ENCODE measurements at regions not wholly inside any gene's neighbourhood (a gene's known extent, or its start where the extent isn't known, plus 50 kb on each side); places are given as distances from the start of the nearest gene placed in this dataset.
"Not testable (repeated sequence)": the region's sequence is repeated elsewhere in the genome, so short reads cannot be mapped to it uniquely, and the experiment has no call there.

GRCh38 chrX:41022566-41022965 lies 62.7 kb upstream of the USP9X start:
- Histone ChIP-seq H3K27ac (no peak overlapping the region), H3K4me3 (ENCODE audit: low read depth in 1 of 2, low read length in 1 of 2) (no peak overlapping the region), H3K4me1 (ENCODE audit: control insufficient read depth in 1 of 2, insufficient read depth in 1 of 2, low read depth in 1 of 2, low read length in 1 of 2) (peaks cover 15 to 20% of the 10 kb centered on the region in 2 experiments), H3K36me3 (no peaks in the 10 kb centered on the region), H3K27me3 (no peaks in the 10 kb centered on the region), H3K9me3 (no peaks in the 10 kb centered on the region)
- TF ChIP-seq, protein P1, sequence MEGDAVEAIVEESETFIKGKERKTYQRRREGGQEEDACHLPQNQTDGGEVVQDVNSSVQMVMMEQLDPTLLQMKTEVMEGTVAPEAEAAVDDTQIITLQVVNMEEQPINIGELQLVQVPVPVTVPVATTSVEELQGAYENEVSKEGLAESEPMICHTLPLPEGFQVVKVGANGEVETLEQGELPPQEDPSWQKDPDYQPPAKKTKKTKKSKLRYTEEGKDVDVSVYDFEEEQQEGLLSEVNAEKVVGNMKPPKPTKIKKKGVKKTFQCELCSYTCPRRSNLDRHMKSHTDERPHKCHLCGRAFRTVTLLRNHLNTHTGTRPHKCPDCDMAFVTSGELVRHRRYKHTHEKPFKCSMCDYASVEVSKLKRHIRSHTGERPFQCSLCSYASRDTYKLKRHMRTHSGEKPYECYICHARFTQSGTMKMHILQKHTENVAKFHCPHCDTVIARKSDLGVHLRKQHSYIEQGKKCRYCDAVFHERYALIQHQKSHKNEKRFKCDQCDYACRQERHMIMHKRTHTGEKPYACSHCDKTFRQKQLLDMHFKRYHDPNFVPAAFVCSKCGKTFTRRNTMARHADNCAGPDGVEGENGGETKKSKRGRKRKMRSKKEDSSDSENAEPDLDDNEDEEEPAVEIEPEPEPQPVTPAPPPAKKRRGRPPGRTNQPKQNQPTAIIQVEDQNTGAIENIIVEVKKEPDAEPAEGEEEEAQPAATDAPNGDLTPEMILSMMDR (IDR thresholded peaks at IDR 0.05) = no peak

GRCh38 chrX:41023098-41023497 lies 62.1 kb upstream of the USP9X start:
- TF ChIP-seq, protein P1 (IDR thresholded peaks at IDR 0.05) = no peak
- no peaks in the 10 kb centered on the region for H3K36me3 ChIP-seq
- no peaks in the 10 kb centered on the region for H3K27me3 ChIP-seq

GRCh38 chrX:41024335-41024734 lies 60.9 kb upstream of the USP9X start:
- peaks cover 15 to 20% of the 10 kb centered on the region in 2 experiments for H3K4me1 ChIP-seq (ENCODE audit: control insufficient read depth in 1 of 2, insufficient read depth in 1 of 2, low read depth in 1 of 2, low read length in 1 of 2)
- H3K27ac ChIP-seq; H3K4me3 ChIP-seq (ENCODE audit: low read depth in 1 of 2, low read length in 1 of 2); H3K36me3 ChIP-seq; H3K9me3 ChIP-seq; H3K27me3 ChIP-seq: not testable (repeated sequence)

More at GRCh38 chrX:41023098-41023497, 62.1 kb upstream of the USP9X start:
- Histone ChIP-seq H3K4me1 (ENCODE audit: control insufficient read depth in 1 of 2, insufficient read depth in 1 of 2, low read depth in 1 of 2, low read length in 1 of 2) (peaks cover 15 to 20% of the 10 kb centered on the region in 2 experiments), H3K9me3 (no peaks in the 10 kb centered on the region), H3K27ac (peak overlapping the region; percentile 33), H3K4me3 (ENCODE audit: low read depth in 1 of 2, low read length in 1 of 2) (no peak overlapping the region)

- Histone ChIP-seq H3K9me3 (no peaks in the 10 kb centered on the region), H3K27me3 (no peaks in the 10 kb centered on the region), H3K36me3 (no peaks in the 10 kb centered on the region), H3K4me3 (ENCODE audit: low read depth in 1 of 2, low read length in 1 of 2) (no peak overlapping the region), H3K27ac (no peak overlapping the region), H3K4me1 (ENCODE audit: control insufficient read depth in 1 of 2, insufficient read depth in 1 of 2, low read depth in 1 of 2, low read length in 1 of 2) (peaks cover 15 to 20% of the 10 kb centered on the region in 2 experiments)
- TF ChIP-seq, protein P1 (IDR thresholded peaks at IDR 0.05) = no peak
Observed at GRCh38 chrX:41024755-41025154, 60.5 kb upstream of the USP9X start.

GRCh38 chrX:41025926-41026701 lies 59.1 kb upstream of the USP9X start:
- Histone ChIP-seq H3K27ac (no peak overlapping the region), H3K4me3 (ENCODE audit: low read depth in 1 of 2, low read length in 1 of 2) (no peak overlapping the region), H3K4me1 (ENCODE audit: control insufficient read depth in 1 of 2, insufficient read depth in 1 of 2, low read depth in 1 of 2, low read length in 1 of 2) (peaks cover 15 to 20% of the 10 kb centered on the region in 2 experiments), H3K36me3 (no peaks in the 10 kb centered on the region), H3K27me3 (no peaks in the 10 kb centered on the region), H3K9me3 (no peaks in the 10 kb centered on the region)
- TF ChIP-seq, protein P1 (IDR thresholded peaks at IDR 0.05) = no peak

GRCh38 chrX:41026702-41027078 lies 58.6 kb upstream of the USP9X start:
- Histone ChIP-seq H3K4me1 (ENCODE audit: control insufficient read depth in 1 of 2, insufficient read depth in 1 of 2, low read depth in 1 of 2, low read length in 1 of 2) (peaks cover 15 to 20% of the 10 kb centered on the region in 2 experiments), H3K36me3 (no peaks in the 10 kb centered on the region), H3K4me3 (ENCODE audit: low read depth in 1 of 2, low read length in 1 of 2) (no peak overlapping the region), H3K27me3 (no peaks in the 10 kb centered on the region), H3K27ac (no peak overlapping the region), H3K9me3 (no peaks in the 10 kb centered on the region)
- TF ChIP-seq, protein P1 (IDR thresholded peaks at IDR 0.05) = no peak

Data from neutrophil (primary cell).